ENCODE measurements at regions not wholly inside any gene's neighbourhood (a gene's known extent, or its start where the extent isn't known, plus 50 kb on each side); places are given as distances from the start of the nearest gene placed in this dataset.

- TF ChIP-seq SMC3 (conservative IDR thresholded peaks at IDR 0.05; ENCODE audit: poor library complexity) (no peak), RAD21 (conservative IDR thresholded peaks at IDR 0.05) (no peak), EZH2 (IDR thresholded peaks at IDR 0.05; ENCODE audit: borderline replicate concordance, insufficient read depth, low read length, poor library complexity, severe bottlenecking) (no peak), TAF1 (IDR thresholded peaks at IDR 0.05; ENCODE audit: low read depth) (no peak)
Observed at GRCh38 chr5:74054139-74054538, 428.1 kb downstream of the ARHGEF28 start (continued).

- Histone ChIP-seq H3K27ac (ENCODE audit: low read length) (no peak overlapping the region), H3K4me2 (ENCODE audit: low read length) (no peak overlapping the region), H3K4me3 (ENCODE audit: low read length) (no peak overlapping the region)
Observed at GRCh38 chr5:74052441-74053221, 426.6 kb downstream of the ARHGEF28 start.

More at GRCh38 chr5:74052441-74053221, 426.6 kb downstream of the ARHGEF28 start:
- Histone ChIP-seq H3K9ac (ENCODE audit: low read length) (no peak overlapping the region), H3K9me3 (ENCODE audit: low read length) (peaks cover 3% of the 10 kb centered on the region), H3K79me2 (replicated peaks; ENCODE audit: insufficient read depth, low read length) (no peaks in the 10 kb centered on the region), H4K20me1 (ENCODE audit: insufficient read depth) (no peaks in the 10 kb centered on the region), H3F3A (ENCODE audit: insufficient read depth, low read length, poor library complexity, severe bottlenecking) (no peaks in the 10 kb centered on the region), H3K36me3 (ENCODE audit: insufficient read depth, low read length) (no peaks in the 10 kb centered on the region), H3K9me2 (ENCODE audit: insufficient read depth, low read length) (no peaks in the 10 kb centered on the region), H2AFZ (ENCODE audit: low read depth, low read length) (no peak overlapping the region), H3K27me3 (ENCODE audit: insufficient read depth, low read depth, low read length) (peaks cover 4% of the 10 kb centered on the region)
- TF ChIP-seq TAF1 (IDR thresholded peaks at IDR 0.05; ENCODE audit: low read depth) = no peak
- TF ChIP-seq MXI1 (conservative IDR thresholded peaks at IDR 0.05; ENCODE audit: poor library complexity, severe bottlenecking) = no peak
- no peak for TF ChIP-seq EP300 (conservative IDR thresholded peaks at IDR 0.05; ENCODE audit: poor library complexity, severe bottlenecking)
- no peak for TF ChIP-seq SMC3 (conservative IDR thresholded peaks at IDR 0.05; ENCODE audit: poor library complexity)
- no peak for TF ChIP-seq REST (IDR thresholded peaks at IDR 0.05; ENCODE audit: borderline replicate concordance)
- no peak for TF ChIP-seq RAD21 (conservative IDR thresholded peaks at IDR 0.05)
- TF ChIP-seq POLR2AphosphoS5 (IDR thresholded peaks at IDR 0.05) = no peak
- TF ChIP-seq CTCF (IDR thresholded peaks at IDR 0.05; ENCODE audit: poor library complexity, severe bottlenecking) = no peak
- TF ChIP-seq EZH2 (IDR thresholded peaks at IDR 0.05; ENCODE audit: borderline replicate concordance, insufficient read depth, low read length, poor library complexity, severe bottlenecking) = no peak
